NOMO-1 (cell line): ENCODE measurements at regions not wholly inside any gene's neighbourhood (a gene's known extent, or its start where the extent isn't known, plus 50 kb on each side); places are given as distances from the start of the nearest gene placed in this dataset.
"Not testable (repeated sequence)": the region's sequence is repeated elsewhere in the genome, so short reads cannot be mapped to it uniquely, and the experiment has no call there.

Experiments
- DNase-seq, 2 experiments: peaks; one replicate each; lab custom pipeline; 2025; ENCODE audit not compliant: unreplicated experiment in 2 of 2; lab: John Stamatoyannopoulos, UW

DNA sequence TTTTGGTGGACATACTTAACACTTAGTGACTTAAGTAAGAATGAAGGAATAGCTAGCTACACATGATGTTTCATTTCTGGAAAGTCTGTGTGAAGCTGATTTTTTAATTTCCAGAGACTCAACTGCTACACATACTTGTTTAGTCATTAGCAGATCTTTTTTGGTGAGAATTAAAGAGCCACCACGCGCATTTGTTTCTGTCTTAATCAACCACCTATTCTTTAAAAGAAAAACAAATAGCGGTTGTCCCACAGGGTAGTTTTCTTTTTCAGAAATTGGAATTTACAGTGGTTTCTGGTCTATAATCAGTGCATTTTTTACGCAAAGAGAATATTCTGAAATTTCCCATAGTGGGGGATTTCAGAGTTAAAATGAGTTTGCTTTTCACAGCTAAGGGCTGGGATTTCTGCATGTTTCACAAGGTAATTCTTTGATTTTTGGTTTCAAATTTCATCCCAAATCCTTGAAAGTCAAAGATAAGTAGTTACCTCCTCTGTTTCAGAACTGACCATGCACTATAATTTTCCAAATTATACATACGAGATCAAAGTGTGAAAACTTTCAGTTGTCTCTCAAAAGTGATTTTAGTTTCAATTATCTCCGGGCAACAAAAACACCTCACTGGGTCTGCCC, 631.0 kb upstream of the GRM7 start:
- no peak for DNase-seq

DNA sequence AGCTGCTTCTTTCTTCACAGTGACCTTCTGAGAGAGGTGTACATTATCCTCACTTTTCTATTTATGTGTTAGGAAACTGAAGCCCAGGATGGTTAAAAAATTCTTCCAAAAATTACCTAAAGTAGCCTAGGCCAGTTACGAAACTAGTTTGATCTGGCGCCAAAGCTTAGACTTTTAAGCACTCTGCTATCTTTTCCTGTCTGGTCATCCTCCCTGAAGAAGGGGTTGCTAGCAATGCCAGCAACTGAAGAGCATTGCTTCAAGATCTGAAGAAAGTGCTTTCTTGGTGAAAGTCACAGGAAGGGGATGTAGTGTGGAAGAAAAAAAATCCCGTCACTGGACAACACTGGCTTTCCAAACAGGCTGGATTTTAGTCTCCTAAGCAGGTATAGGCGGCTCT, 618.8 kb upstream of the GRM7 start:
- DNase-seq = no peak

DNA sequence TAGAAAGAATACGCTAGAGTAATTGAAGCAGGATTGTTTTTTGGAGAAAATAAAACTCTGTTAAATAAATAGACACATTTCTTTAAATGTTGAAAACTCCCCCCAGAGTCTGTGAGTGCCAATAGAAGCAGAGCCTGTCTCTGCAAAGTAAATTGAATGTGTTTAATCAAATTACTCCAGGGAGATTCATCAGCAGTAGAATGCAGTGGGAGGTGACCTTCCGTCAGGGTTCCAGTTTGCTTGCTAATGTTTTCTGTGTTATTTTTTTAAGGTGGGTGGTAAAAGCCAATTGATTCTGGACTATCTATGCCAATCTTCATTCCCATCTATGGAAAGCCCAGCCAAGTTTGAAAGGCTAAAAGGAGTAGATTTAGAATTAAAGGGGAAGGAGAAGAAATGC, 612.4 kb upstream of the GRM7 start:
- no peak for DNase-seq

DNA sequence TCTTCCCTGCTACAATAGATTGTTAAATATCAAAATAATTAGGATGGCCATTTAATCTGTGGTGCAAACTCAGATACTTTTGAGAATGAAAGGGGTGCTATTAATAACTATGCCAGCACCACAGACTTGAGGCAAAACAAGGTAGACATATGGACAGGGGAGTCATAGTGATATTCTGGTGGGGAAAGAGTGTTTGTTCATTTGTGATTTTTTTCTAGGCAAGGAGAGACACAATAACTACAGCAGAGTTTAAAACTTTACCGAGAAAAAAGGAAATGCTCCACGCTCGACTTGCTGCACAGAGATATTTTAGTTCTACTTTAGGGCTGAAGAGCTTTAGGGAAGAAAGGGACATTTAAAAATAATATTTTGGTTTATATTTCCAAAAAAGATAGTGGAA, 611.2 kb upstream of the GRM7 start:
- no peak for DNase-seq

DNA sequence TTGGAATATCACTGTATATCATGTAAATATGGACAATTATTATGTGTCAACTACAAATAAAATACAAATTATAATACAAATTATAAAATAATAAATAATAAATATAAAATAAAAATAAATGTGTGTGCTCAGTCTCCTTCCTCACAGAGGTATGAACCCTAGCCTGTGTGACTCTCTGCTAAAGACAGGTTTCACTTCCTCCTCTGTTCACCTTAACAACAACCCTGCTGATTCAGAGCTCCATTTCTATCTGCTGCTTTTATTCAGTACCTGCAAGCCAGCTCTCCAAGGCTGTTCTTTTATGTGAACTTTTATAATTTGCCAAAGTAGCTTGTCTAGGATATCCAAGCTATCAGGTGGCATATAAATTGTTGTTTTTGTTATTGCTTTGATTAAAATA, 610.7 kb upstream of the GRM7 start:
- DNase-seq = peak; percentile 0 to 37

DNA sequence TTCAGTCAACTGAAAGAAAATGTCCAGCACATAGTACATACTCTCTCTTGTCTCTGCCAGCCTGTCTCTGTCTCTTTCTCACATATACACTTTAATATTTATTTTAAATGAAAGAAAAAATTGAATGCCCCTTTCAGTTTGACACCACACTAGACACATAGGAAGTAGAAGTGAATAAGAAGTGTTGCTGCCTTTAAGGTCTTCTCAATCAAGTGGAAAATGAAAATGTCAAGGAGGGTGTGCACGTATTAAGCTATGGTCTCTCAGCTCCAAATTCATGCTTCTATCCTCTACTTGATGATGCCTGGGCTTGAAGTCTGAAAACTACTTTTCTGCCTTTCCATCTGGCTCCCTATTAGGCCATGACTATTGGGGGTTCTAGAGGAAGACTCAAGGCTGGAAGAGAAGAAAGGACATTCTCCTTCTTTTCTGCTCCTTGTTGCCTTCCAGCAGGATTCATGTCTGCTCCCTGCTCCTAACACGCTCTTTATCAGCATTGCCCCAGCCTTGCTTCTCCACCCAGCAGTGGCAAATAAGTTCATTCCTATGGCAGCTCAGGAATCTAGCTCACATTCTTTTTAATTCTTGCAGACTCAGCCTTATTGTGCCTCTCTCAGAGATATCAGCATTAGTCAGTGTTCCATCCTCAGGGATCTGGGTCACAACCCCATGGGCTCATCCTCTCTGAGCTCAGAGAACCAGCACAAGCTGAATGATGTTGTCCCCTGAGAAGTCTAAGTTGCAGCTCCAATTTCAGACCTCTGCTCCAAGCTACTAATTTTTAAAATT, 609.1 kb upstream of the GRM7 start:
- no peak for DNase-seq

DNA sequence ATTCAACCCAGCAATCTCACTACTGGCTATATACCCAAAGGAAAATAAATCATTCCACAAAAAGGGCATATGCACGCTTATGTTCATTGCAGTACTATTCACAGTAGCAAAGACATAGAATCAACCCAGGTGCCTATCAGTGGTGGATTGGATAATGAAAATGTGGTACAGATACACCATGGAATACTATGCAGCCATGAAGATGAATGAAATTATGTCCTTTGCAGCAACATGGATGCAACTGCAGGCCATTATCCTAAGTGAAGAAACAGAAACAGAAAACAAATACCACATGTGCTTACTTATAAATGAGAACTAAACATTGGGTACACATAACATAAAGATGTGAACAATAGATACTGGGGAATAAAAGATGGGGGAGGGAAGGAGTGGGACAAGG, 606.4 kb upstream of the GRM7 start:
- no peak for DNase-seq

DNA sequence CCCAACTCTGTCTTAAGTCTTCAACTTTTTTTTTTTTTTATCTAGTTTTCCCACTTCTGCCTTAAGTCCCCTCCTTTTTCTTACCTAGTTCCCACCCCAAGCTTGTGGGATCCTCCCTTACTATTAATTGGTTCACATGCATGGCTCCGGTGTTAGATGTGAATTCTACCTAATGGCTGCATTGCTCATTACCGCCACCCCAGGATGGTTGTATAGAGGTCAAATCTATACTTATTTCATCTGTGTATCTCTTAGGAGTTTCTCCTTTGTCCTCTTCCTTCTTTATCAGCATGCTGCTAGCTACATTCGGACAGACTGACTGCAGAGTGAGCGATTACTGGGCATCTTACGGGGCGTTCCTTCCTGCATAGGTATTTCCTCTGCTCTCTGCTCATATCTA, 605.7 kb upstream of the GRM7 start:
- DNase-seq = no peak

DNA sequence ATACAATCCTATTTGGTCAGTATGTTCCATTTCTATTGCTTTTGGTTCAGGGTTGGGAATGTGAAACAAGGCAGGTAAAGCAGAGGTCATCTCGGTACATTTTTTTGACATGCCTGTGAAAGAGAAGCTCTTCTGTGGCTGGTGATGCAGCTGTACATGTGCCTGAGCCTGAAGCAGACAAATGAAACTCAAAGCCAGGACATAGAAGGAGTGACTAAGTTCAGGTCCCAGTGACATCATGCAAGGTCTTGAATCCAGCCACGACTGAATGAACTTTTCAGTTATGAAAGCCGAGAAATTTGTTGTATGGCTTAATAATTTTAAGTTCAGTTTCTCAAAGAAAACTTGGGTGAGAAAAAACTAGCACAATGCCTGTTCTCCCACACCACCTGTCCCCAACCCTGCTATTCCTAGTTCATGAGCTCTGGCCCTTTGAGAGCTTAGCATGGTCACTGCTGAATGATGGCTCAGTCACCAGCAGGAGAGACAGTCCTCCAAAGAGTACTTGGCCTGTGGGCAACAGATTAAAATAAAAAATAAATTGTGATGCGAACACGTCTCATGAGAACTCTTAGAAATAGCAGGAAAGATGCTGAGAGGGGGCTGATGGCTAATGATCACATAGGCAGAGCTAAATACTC, 600.2 kb upstream of the GRM7 start:
- no peak for DNase-seq

DNA sequence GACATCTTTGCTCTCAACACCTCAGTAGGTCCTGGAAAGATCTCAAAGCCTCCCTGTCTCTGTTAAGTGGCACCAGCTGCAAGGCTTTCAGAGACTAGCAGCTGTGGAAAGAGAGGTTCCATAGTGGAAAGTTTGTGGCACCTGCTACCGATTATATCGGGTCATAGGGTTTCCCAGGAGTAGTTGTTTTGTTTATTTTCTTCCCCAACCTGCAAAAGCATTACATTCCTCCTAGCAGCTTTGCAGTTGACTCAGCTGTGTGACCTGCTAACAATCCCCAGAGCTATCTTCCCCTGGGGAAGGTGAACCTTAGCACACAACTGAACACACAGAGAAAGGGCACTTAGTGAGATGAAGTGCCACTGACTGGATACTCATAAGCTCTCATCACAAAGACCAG, 598.9 kb upstream of the GRM7 start:
- DNase-seq = no peak

DNA sequence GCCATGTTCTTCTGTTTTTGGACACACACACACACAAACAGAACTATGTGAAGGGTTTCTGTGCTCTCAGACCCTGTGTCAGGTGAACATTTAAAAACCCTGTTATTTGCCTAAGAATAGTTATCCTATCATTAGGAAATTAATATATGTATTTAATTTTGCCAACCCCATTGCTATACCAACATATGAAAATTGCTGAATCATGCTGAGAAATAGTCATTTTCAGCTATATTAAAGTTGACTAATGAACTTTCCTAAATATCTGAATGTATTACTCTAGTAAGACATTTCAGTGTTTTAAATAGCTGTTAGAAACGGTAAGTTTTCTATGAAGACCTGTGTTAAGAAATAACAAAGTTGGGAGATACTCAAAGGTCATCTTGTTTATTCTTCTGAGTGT, 596.9 kb upstream of the GRM7 start:
- no peak for DNase-seq

DNA sequence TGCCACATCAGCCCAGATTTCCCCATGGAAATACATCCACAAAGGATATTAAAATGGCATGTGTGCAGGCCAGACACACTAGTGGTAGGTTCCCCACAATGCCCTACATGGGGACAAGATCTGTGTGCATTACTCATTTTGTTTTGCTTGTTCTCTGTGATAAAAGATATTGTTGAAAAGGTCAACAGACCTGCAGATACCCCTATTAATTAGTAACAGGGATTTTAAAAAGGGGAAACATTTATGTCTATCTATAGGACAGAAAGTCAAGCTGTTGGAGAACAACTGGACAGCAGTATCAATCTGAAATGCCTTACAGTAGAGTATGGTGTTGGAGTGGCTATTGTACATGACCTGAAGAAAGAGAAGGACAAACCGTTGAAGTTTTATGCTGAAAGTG, 596.0 kb upstream of the GRM7 start:
- no peak for DNase-seq

DNA sequence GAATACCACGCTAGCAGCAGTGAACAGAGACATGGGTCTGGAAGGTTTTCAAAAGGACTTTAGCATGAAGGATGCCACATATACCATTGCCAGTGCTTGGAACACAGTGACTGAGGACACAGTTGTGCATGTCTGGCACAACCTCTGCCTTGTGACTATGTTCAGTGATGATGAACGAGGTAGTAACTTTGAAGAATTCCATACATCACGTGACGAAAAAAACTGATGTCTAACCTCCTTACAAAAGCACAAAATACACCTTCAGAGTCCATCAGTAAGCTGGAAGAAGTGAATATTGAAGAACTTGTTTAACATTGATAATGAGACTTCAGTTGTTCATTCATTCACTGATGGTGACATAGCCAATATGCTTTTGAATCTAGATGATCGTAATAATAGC, 594.8 kb upstream of the GRM7 start:
- DNase-seq = no peak

DNA sequence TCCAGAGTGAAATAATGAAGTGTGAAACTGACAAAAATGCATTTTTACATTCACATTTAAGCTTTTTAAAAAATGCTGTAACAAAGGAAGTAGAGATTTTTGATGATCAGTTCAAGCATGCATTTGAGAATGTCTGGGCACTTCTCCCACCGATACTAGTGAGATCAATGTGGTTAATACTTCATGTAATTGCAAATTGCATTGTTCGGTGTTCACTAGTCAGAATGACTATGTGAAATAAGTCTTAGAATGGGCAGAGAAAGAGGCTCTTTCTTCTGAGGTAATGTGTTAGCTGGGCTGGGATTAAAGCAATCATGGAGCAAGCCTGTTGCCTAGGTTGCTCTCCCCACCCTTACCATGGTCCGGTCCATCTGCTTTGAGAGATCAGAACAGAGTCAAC, 587.0 kb upstream of the GRM7 start:
- DNase-seq = no peak

DNA sequence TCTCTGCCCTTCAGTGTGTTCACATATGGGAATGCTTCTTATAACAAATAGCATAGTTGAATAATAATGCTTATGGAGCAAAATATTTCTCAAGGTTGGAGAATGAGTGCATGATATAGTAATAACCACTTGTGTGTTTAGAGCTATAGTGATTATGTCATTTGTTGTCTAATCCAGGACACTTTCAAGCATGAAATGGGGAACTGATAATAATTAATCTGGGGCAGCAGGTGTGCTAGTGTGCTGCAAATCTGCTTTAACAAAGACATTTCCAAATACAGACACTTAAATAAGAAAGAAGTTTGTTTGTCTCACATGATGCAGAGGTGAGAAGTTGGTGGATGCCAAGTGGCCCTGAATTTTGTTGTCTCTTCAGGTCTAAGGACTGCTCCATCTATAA, 579.3 kb upstream of the GRM7 start:
- DNase-seq = no peak

DNA sequence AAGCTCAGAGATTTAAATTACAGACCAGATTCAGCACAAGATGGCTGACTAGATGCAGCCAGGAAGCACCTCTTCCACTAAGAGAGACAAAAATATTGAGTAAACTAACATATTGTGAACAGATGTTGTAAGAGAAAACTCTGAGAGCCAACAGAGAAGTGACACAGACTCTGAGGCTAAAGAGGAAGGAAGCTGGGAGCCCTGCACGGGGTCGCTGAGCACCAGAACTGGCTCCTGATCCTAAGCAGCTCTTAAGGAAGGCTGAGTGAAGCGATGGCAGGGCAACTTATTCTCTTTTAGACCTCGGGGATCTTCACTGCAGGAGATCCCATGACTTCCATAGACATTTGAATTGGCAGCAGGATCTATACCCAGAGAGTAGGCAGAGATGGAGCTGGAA, 578.0 kb upstream of the GRM7 start:
- DNase-seq = peak in 1 of 2 experiments; percentile 2

DNA sequence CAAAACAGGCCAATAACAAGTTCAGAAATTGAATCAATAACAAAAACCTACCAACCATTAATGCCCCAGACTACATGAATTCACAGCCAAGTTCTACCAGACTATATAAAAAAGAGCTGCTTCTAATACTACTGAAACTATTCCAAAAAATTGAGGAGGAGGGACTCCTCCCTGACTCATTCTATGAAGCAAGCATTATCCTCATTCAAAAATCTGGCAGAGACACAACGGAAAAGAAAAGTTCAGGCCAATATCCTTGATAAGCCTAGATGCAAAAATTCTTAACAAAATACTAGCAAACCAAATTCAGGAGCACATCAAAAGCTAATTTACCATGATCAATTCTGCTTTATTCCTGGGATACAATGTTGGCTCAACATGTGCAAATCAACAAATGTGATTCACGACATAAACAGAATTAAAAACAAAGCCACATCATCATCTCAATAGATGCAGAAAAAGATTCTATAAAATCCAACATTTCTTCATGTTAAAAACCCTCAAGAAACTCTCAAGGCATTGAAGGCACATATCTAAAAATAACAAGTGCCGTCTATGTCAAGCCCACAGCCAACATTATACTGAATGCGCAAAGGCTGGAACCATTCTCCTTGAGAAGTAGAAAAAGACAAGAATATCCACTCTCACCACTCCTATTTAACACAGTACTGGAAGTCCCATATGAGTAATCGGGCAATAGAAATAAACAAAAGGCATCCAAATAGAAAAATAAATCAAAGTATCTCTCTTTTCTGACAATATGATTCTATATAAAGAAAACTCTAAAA, 573.6 kb upstream of the GRM7 start:
- no peak for DNase-seq

DNA sequence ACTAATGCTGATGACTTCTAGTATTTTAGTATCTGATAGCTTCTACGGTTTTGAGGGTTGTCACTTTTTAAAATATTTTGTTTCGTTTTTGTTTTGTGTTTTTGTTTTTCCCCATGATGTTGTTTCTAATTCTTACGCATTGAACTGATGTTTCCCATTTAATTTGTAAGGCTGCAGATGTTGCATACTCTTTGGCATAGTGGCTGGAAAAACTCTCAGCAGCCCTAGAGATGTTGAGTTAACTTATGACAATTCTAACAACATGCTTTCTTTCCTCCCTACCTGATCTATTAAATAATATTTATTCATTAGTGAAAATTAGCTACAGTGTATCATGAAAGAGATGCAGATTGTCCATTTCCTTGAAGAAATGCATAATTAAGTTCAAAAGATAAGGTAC, 559.3 kb upstream of the GRM7 start:
- DNase-seq = no peak

DNA sequence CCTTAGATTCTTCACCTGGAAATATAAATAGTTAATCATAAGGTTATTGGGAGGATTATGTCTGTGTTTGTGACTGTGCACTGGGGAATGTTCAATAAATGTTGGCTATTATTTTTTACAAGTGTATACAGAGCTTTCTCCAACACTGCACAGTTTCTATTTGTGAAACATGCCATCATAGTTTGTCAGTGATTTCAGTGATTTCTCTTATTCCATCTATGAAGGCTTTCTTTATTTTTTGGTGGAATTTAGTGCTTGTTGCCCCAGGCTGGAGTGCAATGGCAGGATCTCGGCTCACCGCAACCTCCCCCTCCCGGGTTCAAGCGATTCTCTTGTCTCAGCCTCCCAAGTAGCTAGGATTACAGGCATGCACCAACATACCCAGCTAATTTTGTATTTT, 545.0 kb upstream of the GRM7 start:
- DNase-seq = no peak

DNA sequence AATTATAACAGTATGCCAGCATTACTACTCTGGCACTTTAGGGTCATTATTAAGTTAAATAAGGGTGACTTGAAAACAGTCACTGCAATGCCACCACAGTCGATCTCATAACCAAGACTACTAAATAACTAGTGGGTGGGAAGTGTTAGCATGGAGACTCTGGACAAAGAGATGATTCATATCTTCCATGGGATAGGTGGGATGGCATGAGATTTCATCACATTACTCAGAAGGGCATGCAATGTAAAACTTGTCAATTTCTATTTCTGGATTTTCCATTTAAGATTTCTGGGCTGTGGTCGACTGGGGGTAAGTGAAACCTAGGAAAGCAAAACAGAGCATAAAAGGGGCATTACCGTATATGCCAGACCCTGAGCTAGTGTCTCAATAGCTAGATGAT, 538.9 kb upstream of the GRM7 start:
- DNase-seq = no peak

DNA sequence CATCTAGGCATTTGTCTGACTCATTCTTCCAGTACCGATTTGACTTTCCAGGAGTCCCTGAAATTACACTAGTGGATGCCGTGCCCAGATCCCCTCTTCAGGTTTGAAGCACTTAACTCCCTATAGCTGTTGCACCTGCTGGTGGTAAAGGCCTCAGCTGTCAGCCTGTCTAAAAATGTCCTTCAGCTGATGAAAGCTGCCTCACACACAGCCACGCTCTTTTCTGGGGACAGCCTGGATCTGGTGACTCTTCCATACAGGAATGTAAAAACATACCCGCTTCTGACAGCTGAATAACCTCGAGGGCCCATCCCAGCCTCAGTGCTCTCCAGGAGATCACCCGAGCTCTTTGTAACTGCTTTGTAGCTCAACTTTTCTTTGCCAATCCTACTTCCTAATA, 534.1 kb upstream of the GRM7 start:
- DNase-seq = no peak

DNA sequence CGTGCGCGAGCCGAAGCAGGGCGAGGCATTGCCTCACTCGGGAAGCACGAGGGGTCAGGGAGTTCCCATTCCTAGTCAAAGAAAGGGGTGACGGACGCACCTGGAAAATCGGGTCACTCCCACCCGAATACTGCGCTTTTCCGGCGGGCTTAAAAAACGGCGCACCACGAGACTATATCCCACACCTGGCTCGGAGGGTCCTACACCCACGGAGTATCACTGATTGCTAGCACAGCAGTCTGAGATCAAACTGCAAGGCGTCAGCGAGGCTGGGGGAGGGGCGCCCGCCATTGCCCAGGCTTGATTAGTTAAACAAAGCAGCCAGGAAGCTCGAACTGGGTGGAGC, 520.0 kb upstream of the GRM7 start:
- DNase-seq = not testable (repeated sequence)
